HEK293 (cell line): ENCODE measurements at regions not wholly inside any gene's neighbourhood (a gene's known extent, or its start where the extent isn't known, plus 50 kb on each side); places are given as distances from the start of the nearest gene placed in this dataset.

Experiments
- CTCF ChIA-PET: fragments of 350-600 bp; formaldehyde crosslinking; extraction: SDS; loops from one replicate; lab custom pipeline; 2021; ENCODE audit warnings: antibody characterized with exemption; lab: Yijun Ruan, JAX
- POLR2A ChIA-PET: fragments of 300-600 bp; formaldehyde crosslinking; extraction: SDS; loops from one replicate; lab custom pipeline; 2020; ENCODE audit warnings: antibody characterized with exemption, inconsistent platforms; lab: Yijun Ruan, JAX
- H3K27ac ChIP-seq: fragments of 200-500 bp; sonication (Bioruptor generic); 2 replicates; pipeline ENCODE4 v1.5.1; 2014; ENCODE audit warnings: low read depth, low read length, control low read depth, inconsistent platforms; ENCODE audit errors: extremely low read depth
- H3K36me3 ChIP-seq, 2 experiments: fragments of 200-500 bp in 1 of 2; sonication (Bioruptor generic) in 1 of 2; 1 replicate in 1 of 2; 2 replicates in 1 of 2; pipeline ENCODE4 v1.5.1; 2014 to 2017; ENCODE audit warnings: inconsistent platforms in 2 of 2, low read length in 2 of 2; ENCODE audit not compliant: control insufficient read depth in 2 of 2, insufficient read depth in 1 of 2
- H3K4me1 ChIP-seq: fragments of 200-500 bp; sonication (Bioruptor generic); 2 replicates; pipeline ENCODE4 v1.5.1; 2014; ENCODE audit warnings: mild to moderate bottlenecking, low read length, inconsistent platforms; ENCODE audit not compliant: control insufficient read depth, insufficient read depth
- H3K4me3 ChIP-seq: 2 replicates; pipeline ENCODE4 v1.5.1; 2011; ENCODE audit warnings: low read depth, mild to moderate bottlenecking, control low read depth, low read length, moderate library complexity
- H3K9me3 ChIP-seq: fragments of 200-500 bp; sonication (Bioruptor generic); 2 replicates; pipeline ENCODE4 v1.5.1; 2014; ENCODE audit warnings: low read depth, low read length, inconsistent platforms; ENCODE audit not compliant: control insufficient read depth, insufficient read depth
- FEZF1 ChIP-seq: fragments of 450-650 bp; formaldehyde crosslinking; IDR thresholded peaks from 2 replicates; pipeline ENCODE4 v1.5.1; 2016; ENCODE audit warnings: missing biosample characterization, missing genetic modification characterization
- GLI2 ChIP-seq: fragments of 450-650 bp; formaldehyde crosslinking; IDR thresholded peaks from 2 replicates; pipeline ENCODE4; 2017; ENCODE audit warnings: missing biosample characterization, missing genetic modification characterization, low read depth, borderline replicate concordance
- GLIS1 ChIP-seq: fragments of 450-650 bp; formaldehyde crosslinking; IDR thresholded peaks from 2 replicates; pipeline ENCODE4 v1.5.1; 2016; ENCODE audit warnings: missing biosample characterization, missing genetic modification characterization
- INSM2 ChIP-seq: fragments of 450-650 bp; formaldehyde crosslinking; IDR thresholded peaks from 2 replicates; pipeline ENCODE4 v1.5.1; 2016; ENCODE audit warnings: missing biosample characterization, missing genetic modification characterization
- MZF1 ChIP-seq: fragments of 450-650 bp; formaldehyde crosslinking; IDR thresholded peaks from 2 replicates; pipeline ENCODE4 v1.5.1; 2017; ENCODE audit warnings: missing biosample characterization, missing genetic modification characterization, borderline replicate concordance
- PBX3 ChIP-seq: sonication (generic); formaldehyde crosslinking; IDR thresholded peaks from 2 replicates; pipeline ENCODE4 v1.8.1; 2022; ENCODE audit warnings: mild to moderate bottlenecking, moderate library complexity, missing genetic modification reagents
- PRDM6 ChIP-seq: fragments of 450-650 bp; formaldehyde crosslinking; IDR thresholded peaks from 2 replicates; pipeline ENCODE4 v1.5.1; 2017; ENCODE audit warnings: missing biosample characterization, missing genetic modification characterization
- WT1 ChIP-seq: fragments of 450-650 bp; formaldehyde crosslinking; IDR thresholded peaks from 2 replicates; pipeline ENCODE4 v1.5.1; 2016; ENCODE audit warnings: missing biosample characterization, missing genetic modification characterization
- YY1 ChIP-seq: fragments of 450-650 bp; formaldehyde crosslinking; IDR thresholded peaks from 2 replicates; pipeline ENCODE4 v1.5.1; 2018; ENCODE audit warnings: missing biosample characterization, missing genetic modification characterization
- ZBTB20 ChIP-seq: fragments of 450-650 bp; formaldehyde crosslinking; IDR thresholded peaks from 2 replicates; pipeline ENCODE4 v1.5.1; 2016; ENCODE audit warnings: missing biosample characterization, missing genetic modification characterization
- ZBTB26 ChIP-seq: fragments of 450-650 bp; formaldehyde crosslinking; optimal IDR thresholded peaks from 2 replicates; pipeline ENCODE3; 2016; ENCODE audit warnings: missing biosample characterization, mild to moderate bottlenecking, missing genetic modification characterization
- ZBTB48 ChIP-seq: fragments of 450-650 bp; formaldehyde crosslinking; IDR thresholded peaks from 2 replicates; pipeline ENCODE4 v1.5.1; 2016; ENCODE audit warnings: missing biosample characterization, missing genetic modification characterization
- ZNF174 ChIP-seq: fragments of 450-650 bp; formaldehyde crosslinking; IDR thresholded peaks from 2 replicates; pipeline ENCODE4 v1.5.0; 2017; ENCODE audit warnings: missing biosample characterization, mild to moderate bottlenecking, missing genetic modification characterization
- ZNF18 ChIP-seq: fragments of 450-650 bp; formaldehyde crosslinking; IDR thresholded peaks from 2 replicates; pipeline ENCODE4 v1.5.1; 2016; ENCODE audit warnings: missing biosample characterization, missing genetic modification characterization
- ZNF184 ChIP-seq: fragments of 450-650 bp; IDR thresholded peaks from 2 replicates; pipeline ENCODE4 v1.5.1; 2018; ENCODE audit warnings: missing biosample characterization, mild to moderate bottlenecking, missing genetic modification characterization
- ZNF19 ChIP-seq: fragments of 450-650 bp; formaldehyde crosslinking; IDR thresholded peaks from 2 replicates; pipeline ENCODE4; 2016; ENCODE audit warnings: missing biosample characterization, missing genetic modification characterization, low read depth
- ZNF239 ChIP-seq: fragments of 450-650 bp; formaldehyde crosslinking; IDR thresholded peaks from 2 replicates; pipeline ENCODE4 v1.5.1; 2016; ENCODE audit warnings: missing biosample characterization, missing genetic modification characterization
- ZNF302 ChIP-seq: fragments of 450-650 bp; formaldehyde crosslinking; IDR thresholded peaks from 2 replicates; pipeline ENCODE4 v1.5.1; 2016; ENCODE audit warnings: missing biosample characterization, missing genetic modification characterization, low read depth
- ZNF311 ChIP-seq: fragments of 450-650 bp; formaldehyde crosslinking; IDR thresholded peaks from 2 replicates; pipeline ENCODE4 v1.5.1; 2017; ENCODE audit warnings: missing biosample characterization, missing genetic modification characterization, borderline replicate concordance
- ZNF521 ChIP-seq: fragments of 450-650 bp; formaldehyde crosslinking; IDR thresholded peaks from 2 replicates; pipeline ENCODE4 v1.5.1; 2017; ENCODE audit warnings: missing biosample characterization, mild to moderate bottlenecking, missing genetic modification characterization
- ZNF549 ChIP-seq: fragments of 450-650 bp; IDR thresholded peaks from 2 replicates; pipeline ENCODE4 v1.5.1; 2018; ENCODE audit warnings: missing biosample characterization, missing genetic modification characterization, mild to moderate bottlenecking, inconsistent platforms, moderate library complexity
- ZNF558 ChIP-seq: fragments of 450-650 bp; formaldehyde crosslinking; IDR thresholded peaks from 2 replicates; pipeline ENCODE4 v1.5.1; 2016; ENCODE audit warnings: missing biosample characterization, missing genetic modification characterization
- ZNF596 ChIP-seq: fragments of 450-650 bp; IDR thresholded peaks from 2 replicates; pipeline ENCODE4 v1.5.0; 2018; ENCODE audit warnings: missing biosample characterization, mild to moderate bottlenecking, missing genetic modification characterization, moderate library complexity
- ZNF837 ChIP-seq: fragments of 450-650 bp; formaldehyde crosslinking; IDR thresholded peaks from 2 replicates; pipeline ENCODE4 v1.5.1; 2016; ENCODE audit warnings: missing biosample characterization, missing genetic modification characterization
- ZSCAN23 ChIP-seq: fragments of 450-650 bp; formaldehyde crosslinking; IDR thresholded peaks from 2 replicates; pipeline ENCODE4 v1.5.1; 2016; ENCODE audit warnings: missing biosample characterization, missing genetic modification characterization
- ZSCAN4 ChIP-seq: fragments of 450-650 bp; formaldehyde crosslinking; IDR thresholded peaks from 2 replicates; pipeline ENCODE4 v1.5.1; 2017; ENCODE audit warnings: missing biosample characterization, missing genetic modification characterization

- no peaks in the 10 kb centered on the region for H3K36me3 ChIP-seq
- TF ChIP-seq INSM2 (tag by site-specific recombination) (no peak), PBX3 (CRISPR knock-in tag) (no peak), PRDM6 (tag by site-specific recombination) (no peak), ZSCAN4 (tag by site-specific recombination) (no peak), GLI2 (tag by site-specific recombination) (no peak), ZNF521 (tag by site-specific recombination) (no peak), FEZF1 (no peak), ZNF239 (tag by site-specific recombination) (no peak)
- TF ChIP-seq, all 188 proteins: peak for 0
- H3K4me1 ChIP-seq = no peaks in the 10 kb centered on the region
- CTCF ChIA-PET = interaction anchor here (0.8 kb wide), 1 partner anchor 14 kb away, joined by 6 read pairs; no protein-coding TSS in a partner anchor
- no peak overlapping the region for H3K4me3 ChIP-seq
- no peaks in the 10 kb centered on the region for H3K9me3 ChIP-seq
- POLR2A ChIA-PET = no interaction called here
- H3K27ac ChIP-seq = no peak overlapping the region
Observed at GRCh38 chr18:40789286-40789685, 1165.7 kb upstream of the PIK3C3 start.

GRCh38 chr18:40782453-40783130, 1172.4 kb upstream of the PIK3C3 start:
- H3K9me3 ChIP-seq = no peaks in the 10 kb centered on the region
- no peaks in the 10 kb centered on the region for H3K4me1 ChIP-seq
- no peaks in the 10 kb centered on the region for H3K36me3 ChIP-seq
- no peak overlapping the region for H3K27ac ChIP-seq
- TF ChIP-seq GLI2 (tag by site-specific recombination) (no peak), ZNF837 (no peak), ZNF549 (tag by site-specific recombination) (no peak), ZNF596 (tag by site-specific recombination) (no peak), GLIS1 (tag by site-specific recombination) (no peak), ZNF558 (tag by site-specific recombination) (no peak), ZNF19 (tag by site-specific recombination) (no peak), ZNF302 (tag by site-specific recombination) (no peak), ZBTB26 (tag by site-specific recombination) (no peak), ZBTB48 (tag by site-specific recombination) (no peak), YY1 (tag by site-specific recombination) (no peak), MZF1 (tag by site-specific recombination) (no peak), WT1 (tag by site-specific recombination) (no peak), ZBTB20 (no peak), ZNF174 (tag by site-specific recombination) (no peak), ZNF184 (tag by site-specific recombination) (no peak), ZNF311 (tag by site-specific recombination) (no peak), ZSCAN23 (tag by site-specific recombination) (no peak), ZNF18 (no peak)
- ChIA-PET CTCF (no interaction called here), POLR2A (no interaction called here)
- no peak overlapping the region for H3K4me3 ChIP-seq
